HG03442 (cell line): ENCODE measurements at regions not wholly inside any gene's neighbourhood (a gene's known extent, or its start where the extent isn't known, plus 50 kb on each side); places are given as distances from the start of the nearest gene placed in this dataset.

Experiments used
- ATAC-seq: cut with Tn5 transposase; IDR thresholded peaks from one replicate; pipeline ENCODE4 v1.9.1; 2021; ENCODE audit warnings: mild to moderate bottlenecking, moderate library complexity; ENCODE audit not compliant: unreplicated experiment

DNA sequence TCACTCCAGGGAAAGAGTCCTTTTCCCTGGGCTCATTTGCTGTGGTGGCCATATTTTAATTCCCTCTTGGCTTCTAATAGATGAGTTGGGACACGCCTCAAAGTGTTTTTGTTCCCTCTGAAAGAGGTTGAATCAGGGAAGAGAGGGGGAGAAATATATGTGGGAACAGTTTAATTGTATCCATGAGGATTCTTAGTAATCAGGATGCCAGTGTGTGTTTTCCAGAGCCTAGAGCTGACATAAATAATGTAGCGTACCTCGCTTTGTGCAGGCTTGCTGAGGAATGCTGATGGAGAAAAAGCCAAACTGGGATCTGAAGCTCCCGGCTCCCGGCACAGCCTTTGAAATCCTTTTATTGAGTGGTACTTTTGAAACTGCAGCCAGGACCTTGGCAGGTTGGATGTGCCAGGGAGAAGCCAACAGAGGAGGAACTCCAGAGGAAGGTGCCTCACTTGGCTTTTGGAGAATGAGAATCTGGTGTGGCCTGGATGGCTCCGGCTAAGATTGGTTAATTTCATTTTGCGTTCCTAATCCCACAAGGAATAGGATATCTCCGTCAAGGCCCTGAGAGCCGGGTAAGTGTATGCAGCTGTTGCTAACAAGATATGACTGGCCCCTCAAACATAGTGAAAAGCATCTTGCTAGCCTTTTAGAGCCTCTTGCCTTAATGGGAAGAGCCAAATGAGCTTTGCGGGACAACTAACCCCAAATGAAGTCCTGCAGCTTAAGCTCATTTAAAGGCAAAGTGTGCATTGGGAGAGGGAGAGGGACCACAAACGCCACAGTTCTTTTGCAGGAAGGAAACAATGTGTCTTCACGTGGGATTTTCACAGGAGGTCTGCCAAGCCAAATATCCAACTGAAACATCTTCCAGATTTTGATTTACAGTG is 471.1 kb upstream of the WWC1 start:
- no peak for ATAC-seq

DNA sequence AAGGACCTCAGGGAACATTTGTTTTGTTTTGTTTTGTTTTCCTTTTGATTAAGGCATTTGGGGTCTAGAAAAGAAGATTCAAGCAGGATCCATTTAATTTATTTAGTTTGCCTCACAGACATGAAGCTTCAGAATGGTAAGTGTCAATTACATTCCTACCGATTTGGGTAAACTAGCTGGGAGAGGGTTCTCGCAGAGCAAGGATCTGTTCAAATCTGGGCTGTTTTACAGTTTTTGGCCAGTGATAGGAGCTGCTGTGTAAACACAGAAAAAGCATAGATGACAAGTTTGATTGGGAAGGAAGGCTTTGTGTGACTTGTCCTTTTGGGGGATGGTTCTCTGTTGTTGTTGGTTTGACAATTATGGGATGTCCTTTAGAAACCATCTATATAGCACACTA is 470.3 kb upstream of the WWC1 start:
- no peak for ATAC-seq

- ATAC-seq: no peak
Observed at GRCh38 chr5:167821669-167822068, 469.8 kb upstream of the WWC1 start.

GRCh38 chr5:167822241-167822640 is 469.2 kb upstream of the WWC1 start:
- ATAC-seq: no peak

- no peak for ATAC-seq
Observed at GRCh38 chr5:167823405-167823804, 468.0 kb upstream of the WWC1 start.

GRCh38 chr5:167827766-167828165 is 463.7 kb upstream of the WWC1 start:
- ATAC-seq: no peak

GRCh38 chr5:167831754-167832504 is 459.5 kb upstream of the WWC1 start:
- no peak for ATAC-seq

- no peak for ATAC-seq
Observed at GRCh38 chr5:167832609-167833008, 458.8 kb upstream of the WWC1 start.

DNA sequence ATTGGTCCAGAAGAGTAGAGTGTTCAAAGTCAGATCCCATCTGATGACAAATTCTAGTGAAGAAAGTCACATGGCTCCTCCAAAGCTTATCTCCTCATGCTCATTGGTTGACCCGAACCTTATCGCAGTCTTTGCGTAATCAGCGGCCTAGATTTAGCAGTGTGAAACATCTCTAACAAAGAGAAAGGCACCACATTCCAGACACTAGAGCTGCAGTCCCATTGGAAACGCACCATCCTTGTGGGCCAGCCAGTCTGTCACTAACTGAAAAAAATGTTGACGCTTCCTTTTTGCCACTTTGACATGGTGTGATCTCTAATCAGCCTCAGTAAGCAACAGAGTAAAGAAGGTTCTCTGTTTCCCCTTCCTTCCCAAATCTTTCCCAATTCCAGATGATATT is 458.0 kb upstream of the WWC1 start:
- no peak for ATAC-seq

- ATAC-seq: no peak
Observed at GRCh38 chr5:167835146-167835545, 456.3 kb upstream of the WWC1 start.

- ATAC-seq: no peak
Observed at GRCh38 chr5:167837127-167837526, 454.3 kb upstream of the WWC1 start.

DNA sequence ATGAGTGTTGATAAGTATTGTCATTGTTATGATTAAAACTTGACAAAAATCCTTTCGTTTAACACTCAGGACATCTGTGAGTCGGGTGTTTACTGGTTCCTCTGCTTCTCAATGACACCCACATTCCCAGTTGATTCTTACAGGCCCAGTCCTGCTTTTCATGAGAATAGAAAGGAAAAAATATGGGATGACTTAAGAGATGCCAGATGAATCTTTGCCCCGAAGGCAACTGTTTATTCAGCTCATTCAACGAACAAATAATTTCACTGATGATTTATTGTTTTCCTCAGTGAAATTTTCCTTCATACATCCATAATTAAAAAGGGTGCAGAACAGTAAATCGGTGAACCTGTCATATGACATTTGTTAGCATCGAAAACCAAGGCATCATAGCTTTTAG is 452.4 kb upstream of the WWC1 start:
- no peak for ATAC-seq

DNA sequence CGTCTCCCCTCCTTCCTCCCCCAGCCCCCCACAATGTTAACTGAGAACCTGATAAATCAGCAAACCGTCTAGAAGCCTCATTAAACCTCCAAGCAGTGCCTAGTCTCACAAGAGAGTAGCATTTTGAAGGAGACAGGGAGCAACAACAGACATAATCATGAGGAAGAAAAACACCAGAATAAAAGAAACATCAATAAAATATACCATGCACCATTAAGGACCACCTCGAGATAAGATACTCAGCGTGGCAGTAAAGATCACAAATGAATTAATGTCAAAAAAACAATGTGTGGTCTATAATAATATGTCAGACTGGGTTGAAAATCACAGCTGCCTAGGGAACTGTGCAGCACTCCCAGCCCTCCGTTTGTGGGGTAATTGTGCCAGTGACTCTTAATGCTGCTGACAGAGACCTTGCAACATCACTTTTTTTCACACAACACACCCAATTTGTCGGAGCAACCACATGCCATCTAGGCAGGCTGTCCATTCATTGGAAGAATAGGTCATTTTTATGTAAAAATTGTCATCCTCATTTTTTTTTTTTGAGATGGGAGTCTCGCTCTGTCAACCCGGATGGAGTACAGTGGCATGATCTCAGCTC is 450.8 kb upstream of the WWC1 start:
- no peak for ATAC-seq

DNA sequence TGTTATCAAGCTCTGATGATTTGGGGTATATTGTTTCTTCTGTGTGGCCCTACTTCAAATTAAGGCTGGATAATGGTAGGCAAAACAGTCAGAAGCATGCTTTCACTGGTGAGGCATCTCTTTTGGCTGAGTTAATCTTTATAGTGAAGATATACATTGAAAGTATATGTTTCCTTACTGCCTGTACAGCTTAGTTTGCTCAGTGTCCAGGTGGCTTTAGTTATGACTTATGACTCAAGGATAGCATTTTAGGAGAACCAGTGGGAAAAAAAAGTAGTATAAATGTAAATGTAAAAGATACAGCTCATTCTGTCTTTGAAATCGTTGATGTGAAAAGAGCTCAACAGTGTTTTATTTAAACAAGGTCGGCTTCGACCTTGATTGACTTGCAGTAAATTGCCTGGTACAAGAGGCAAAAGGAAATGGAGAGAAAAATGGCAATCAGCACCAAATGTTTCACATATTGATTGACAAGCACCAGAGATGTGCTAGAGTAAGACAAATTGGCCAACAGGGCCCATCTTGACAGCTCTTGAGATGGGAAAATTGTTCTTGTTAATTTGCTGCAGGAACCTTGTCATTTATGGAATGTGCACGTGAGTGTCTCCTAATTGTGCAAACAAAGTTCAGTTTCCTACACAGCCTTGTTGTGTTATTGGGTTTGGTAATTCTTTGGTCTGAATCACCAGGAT is 447.4 kb upstream of the WWC1 start:
- no peak for ATAC-seq

DNA sequence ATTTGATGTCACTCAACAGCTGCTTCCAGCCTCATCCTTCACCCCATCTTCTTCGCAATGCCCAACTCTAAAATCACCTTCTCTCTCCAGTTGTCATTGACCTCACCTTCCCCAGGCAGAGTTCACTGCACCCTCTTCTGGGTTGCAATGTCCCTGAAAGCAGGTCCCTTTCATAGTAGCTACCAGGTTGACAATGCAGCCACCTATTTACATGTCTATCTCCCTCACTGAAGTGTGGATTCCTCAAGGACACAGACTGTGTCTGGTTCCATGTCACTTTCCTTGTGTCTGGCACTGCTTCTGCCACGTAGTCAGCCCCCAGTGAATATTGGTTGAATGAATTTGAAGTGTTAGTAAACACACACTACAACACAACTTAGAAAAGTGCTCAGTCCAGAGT is 445.5 kb upstream of the WWC1 start:
- no peak for ATAC-seq

GRCh38 chr5:167849874-167850273 is 441.6 kb upstream of the WWC1 start:
- ATAC-seq: no peak

DNA sequence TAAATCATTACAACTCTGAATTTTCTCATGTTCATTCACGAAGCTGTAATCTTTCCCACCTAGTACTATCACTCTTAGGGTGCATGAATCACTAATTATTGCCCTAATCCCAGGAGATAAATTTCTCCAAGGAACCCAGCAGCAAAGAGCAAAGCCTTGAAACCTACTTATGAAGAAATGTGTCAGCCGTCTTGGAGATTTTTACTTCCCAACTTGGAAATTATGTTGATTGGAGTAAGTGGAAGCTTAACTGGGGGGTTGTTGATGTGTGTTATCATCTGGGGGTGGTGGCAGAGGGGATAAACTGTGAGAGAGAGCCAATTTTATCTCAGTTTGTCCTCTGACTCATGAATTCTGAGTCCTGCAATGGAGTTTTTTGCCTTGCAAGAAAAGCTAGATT is 440.5 kb upstream of the WWC1 start:
- ATAC-seq: no peak

GRCh38 chr5:167851416-167851815 is 440.0 kb upstream of the WWC1 start:
- ATAC-seq: no peak

DNA sequence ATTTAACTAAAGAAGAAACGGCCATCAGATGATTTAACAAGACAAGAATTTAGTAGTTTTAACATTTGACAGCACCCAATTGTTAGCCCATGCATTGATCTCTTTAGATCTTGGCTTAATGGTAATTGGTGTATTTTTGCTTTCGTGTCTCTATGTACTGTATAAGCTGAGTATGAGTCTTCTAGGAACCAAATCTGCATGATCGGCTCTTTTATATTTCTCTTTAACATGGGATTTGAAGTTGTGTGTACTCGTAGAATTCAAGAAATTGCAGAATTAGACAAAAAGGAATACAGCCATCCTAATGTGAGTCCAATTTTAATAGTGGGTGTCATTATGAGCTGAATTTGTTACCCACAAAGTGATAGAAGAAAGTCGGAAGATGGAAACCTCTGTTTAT is 438.9 kb upstream of the WWC1 start:
- ATAC-seq: no peak

- ATAC-seq: no peak
Observed at GRCh38 chr5:167853421-167853820, 438.0 kb upstream of the WWC1 start.

DNA sequence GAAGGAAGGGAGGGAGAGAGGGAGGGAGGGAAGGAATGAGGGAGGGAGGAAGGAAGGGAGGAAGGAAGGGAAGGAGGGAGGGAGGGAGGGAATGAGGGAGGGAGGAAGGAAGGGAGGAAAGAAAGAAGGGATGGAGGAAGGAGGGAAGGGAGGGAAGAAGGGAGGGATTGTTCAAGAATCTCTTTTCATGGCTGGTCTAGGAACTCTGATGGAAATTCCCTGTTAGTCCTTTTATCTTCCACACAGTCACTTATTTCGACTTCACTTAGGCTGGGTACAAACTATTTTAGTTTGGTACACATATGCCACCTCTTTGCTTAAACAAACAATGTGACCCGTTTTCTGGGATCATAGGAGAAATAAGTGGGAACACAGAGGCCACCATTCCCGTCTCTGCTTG is 435.6 kb upstream of the WWC1 start:
- no peak for ATAC-seq
